Jurkat, Clone E6-1 (cell line): ENCODE measurements at regions not wholly inside any gene's neighbourhood (a gene's known extent, or its start where the extent isn't known, plus 50 kb on each side); places are given as distances from the start of the nearest gene placed in this dataset.

ENCODE experiments used
- DNase-seq: peaks from one replicate; pipeline ENCODE4 v3.0.0-alpha.2; 2011; ENCODE audit warnings: low read depth, low spot score
- H3K4me3 ChIP-seq: 2 replicates; pipeline ENCODE4 v1.5.1; 2011; ENCODE audit warnings: mild to moderate bottlenecking, low read length, control low read depth, moderate library complexity

DNA sequence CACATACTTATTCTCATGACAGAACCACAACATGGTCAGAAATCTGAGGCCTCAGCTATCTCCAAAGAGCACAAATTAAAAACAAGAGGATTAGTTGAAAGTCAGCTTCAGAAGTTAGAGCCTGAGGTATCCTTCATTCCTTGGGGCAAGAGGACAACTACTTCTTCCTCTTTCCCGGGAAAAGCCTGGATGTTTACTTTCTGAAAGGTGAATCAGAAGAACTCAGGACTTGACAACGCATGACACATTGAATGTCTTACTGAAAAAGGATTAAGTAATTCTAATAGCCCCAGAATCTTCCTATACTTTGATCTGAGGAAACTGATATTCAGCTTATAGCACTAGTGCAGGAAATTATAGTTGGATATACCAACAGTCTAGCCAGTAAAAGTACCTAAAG, 573.2 kb downstream of the METTL4 start:
- DNase-seq = no peak
- H3K4me3 ChIP-seq = no peak overlapping the region

DNA sequence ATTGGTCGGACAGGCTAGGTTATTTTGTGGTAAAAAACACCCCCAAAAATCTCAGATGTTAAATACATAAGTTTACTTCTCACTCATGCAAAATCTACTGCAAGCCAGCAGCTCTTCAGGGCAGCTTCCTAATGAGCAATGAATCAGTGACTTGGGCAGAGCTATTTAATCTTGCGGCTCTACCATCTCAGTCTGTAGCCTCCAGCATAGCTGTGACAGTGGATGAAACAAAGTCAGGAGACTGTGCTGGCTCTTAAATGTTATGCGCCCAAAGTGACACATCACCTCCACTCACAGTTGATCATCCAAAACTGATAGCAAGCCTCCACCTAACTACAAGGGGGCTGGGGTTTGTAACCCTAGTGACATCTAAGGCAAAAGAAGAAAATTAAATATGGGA, 571.9 kb downstream of the METTL4 start:
- DNase-seq = no peak
- no peak overlapping the region for H3K4me3 ChIP-seq

DNA sequence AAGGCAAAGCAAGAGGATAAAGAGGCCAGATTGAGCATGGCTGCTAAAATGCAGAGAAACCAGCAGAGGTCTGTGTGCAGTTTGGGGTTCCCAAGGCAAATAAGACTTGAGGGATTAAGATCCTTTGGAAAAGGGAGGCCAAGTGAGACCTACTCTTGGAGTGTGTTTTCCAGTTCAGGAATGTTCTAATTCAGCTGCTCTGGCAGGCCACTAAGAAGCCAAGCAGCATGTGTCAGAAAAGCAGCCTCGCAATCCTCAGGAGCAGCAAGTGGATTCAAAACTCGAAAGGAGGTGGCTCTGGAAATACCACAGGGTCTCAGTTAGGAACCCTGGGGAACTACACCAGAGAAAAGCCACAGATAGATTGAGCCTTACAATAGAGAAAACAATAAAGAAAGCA, 569.2 kb downstream of the METTL4 start:
- DNase-seq = no peak

DNA sequence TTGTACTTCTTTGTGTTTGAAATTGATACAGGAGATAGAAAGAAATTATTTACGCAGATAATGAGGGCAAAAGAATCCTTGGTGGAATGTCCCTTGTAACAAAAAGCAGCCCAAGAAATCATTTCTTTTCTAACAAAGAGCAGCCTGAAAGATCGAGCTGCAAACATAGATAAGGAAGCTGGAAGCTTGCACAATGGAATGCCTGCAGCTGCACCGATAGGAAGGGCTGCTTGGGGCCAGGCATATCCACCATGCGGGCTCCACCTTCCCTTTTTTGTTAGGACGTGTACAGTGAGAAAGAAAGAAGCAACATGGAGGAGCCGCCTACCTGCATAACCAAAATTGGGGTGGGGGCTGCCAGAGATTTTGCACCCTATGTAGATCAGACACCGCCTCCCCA, 568.7 kb downstream of the METTL4 start:
- H3K4me3 ChIP-seq = no peak overlapping the region
- no peak for DNase-seq

More for the DNA sequence above, 569.2 kb downstream of the METTL4 start:
- no peak overlapping the region for H3K4me3 ChIP-seq

DNA sequence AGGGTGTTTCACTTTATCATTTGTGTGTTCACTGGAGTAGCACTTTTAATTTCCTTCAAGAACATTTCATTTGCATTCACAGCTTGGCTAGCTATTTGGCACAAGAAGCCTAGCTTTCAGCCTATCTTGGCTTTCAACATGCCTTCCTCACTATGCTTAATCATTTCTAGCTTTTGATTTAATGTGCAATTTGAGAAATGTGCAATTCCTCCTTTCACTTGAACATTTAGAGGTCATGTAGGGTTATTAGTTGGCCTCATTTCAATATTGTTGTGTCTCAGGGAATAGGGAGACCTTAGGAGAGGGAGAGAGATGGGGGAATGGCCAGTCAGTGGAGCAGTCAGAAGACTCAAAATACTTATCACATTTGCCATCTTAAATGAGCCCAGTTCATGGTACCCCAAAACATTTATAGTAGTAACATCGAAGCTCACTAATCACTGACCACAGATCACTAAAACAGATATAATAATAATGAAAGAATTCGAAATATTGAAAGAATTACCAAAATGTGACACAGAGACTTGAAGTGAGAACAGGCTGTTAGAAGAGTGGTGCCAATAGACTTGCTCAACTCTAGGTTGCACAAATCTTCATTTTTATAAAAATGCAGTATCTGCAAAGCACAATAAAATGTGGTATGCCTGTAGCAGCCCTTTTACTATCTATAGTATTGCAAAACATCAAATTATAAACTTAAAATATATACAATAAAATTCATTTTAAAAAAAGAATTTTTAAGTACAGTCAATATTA, 561.2 kb downstream of the METTL4 start:
- no peak overlapping the region for H3K4me3 ChIP-seq
- DNase-seq = no peak

DNA sequence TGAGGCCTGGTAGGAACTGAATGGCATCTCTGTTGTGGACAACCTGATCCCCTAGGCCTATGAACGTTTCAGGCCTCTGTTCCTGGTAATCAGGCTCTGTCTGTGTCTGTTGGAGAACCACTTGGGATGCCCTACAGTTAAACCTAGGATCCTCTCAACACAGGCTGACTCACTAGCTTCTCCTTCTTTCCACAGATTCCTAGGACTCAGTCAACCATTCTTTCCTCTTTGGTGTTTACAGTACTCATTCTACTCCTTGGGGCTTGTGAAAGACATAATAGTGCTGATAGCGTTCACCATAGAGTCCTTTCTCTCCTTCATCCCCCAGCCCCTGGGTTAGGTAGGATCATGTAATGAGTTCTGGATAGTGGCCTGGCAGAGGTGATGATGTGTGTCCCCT, 544.3 kb downstream of the METTL4 start:
- no peak overlapping the region for H3K4me3 ChIP-seq
- DNase-seq = no peak

DNA sequence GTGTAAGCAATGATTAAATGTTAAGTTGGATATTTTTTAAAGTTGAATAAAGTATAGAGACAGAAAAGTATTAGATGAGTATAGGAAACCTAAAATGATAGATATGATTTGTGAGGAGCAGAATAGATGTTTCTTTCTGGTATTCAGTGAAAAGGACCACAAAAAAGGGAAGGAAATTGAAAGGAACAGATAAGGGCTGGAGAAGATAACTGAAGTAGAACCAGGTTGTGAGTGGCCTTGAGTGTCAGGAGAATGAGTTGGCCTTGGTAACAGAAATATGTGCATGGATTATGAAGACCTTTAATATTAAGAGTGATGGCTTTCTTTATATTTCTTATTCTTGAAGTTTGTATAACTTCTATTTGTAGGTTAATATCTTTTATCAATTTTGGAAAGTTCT, 543.5 kb downstream of the METTL4 start:
- no peak for DNase-seq
- H3K4me3 ChIP-seq = no peak overlapping the region

DNA sequence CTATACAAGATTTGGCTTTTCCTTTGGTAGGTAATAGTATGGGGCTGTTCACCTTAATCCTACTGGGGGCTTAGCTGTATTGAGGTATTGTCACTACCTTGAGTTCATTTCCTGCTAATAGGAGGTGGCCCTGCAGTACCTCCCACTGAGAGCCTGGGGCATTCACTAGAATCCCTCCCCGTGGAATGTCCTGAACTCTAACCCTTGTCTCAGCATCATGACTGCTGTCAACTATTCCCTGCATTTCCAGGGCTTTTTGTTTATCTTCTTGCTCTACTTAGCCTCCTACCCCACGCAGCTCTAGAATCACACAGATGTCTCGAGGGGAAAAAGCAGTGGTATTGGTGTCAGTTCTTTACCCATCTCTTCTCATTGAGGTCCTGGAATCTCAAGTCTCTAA, 542.3 kb downstream of the METTL4 start:
- no peak for DNase-seq
- H3K4me3 ChIP-seq = no peak overlapping the region

DNA sequence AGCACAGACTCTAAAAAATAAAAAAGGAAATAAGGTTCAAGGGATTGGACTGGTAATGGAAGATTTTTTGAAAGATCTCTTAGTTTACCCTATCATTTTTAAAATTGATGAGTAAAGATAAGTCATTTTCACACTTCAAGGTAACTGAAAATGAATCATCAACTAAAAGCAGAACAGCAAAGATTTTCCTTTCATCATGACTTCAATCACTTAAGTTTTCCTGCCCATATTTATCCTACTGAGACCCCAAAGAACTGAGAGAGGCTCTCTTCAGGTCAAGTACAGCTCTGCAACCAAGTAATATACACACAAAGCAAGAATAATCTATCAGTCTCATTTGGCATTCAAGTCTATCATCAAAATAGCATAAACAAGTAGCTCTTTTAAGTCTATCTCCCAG, 540.7 kb downstream of the METTL4 start:
- DNase-seq = no peak
- H3K4me3 ChIP-seq = no peak overlapping the region

DNA sequence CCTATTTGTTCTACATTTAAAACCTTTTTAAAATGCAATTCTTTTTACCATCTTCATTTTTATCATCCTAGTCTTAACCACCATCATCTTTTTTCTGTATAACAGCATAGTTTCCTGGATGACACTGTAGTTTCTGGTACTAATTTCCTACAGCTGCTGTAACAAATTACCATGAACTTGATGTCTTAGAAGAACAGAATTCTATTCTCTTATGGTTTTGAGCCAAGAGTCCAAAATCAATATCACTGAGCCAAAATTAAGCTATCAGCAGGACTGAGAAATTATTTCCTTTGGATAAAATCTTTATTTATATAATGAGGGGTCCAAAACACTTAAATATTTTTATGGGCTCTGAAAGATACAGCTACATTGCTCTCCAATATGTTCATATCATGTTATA, 539.3 kb downstream of the METTL4 start:
- no peak for DNase-seq
- no peak overlapping the region for H3K4me3 ChIP-seq

DNA sequence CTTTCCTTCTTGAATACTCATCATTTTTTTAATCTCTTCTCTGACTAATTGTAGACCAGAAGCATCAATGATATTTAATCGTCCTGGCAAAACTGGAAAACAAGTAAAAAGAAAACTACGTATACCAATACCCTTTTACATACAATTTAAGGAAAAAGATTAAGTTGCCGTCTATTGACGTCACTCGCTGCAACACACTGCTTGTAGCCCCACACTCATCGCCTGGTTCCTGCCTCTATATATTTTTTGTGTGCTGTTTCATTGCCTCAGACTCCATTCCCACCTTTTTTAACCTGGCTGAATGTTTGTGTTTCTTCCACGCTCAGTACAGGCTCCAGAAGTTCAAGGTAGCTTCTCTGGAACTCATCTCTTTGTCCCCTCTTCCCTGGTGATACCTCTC, 536.2 kb downstream of the METTL4 start:
- no peak overlapping the region for H3K4me3 ChIP-seq
- DNase-seq = no peak

DNA sequence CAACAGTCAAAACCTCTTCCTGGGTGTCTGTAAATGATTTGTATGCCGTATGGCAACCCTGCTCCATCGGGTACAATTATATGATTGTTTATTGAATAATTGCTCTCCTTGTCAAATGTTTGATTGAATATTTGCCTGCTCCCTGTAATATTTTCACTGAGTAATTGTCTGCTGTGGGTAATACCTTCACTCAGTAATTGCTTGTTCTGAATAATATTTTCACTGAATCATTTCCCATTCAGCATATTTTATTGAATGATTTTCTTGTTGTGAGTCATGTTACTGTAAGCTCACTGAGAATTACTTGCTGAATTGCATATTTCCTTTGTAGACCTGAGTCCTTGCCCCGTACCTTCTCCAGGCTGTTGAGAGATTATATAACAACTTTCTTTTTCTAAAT, 535.2 kb downstream of the METTL4 start:
- H3K4me3 ChIP-seq = no peak overlapping the region
- DNase-seq = no peak

DNA sequence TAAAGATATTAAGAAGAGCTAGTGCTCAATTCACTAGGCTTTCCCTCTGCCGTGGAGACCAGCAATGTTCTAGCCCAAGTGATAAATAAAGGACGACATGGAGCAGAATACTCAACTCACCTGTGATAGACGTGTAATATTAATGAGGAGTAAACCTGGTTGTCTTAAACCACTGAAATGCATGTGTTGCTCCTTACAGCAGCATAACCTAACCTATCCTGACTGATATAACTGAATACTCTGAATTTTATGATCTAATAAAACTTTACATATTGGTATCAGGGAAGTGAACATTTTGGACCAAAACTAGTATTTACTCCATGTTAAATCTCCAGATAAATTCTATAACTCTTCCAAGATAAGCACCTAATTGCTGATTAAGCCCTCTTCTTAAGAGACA, 531.0 kb downstream of the METTL4 start:
- no peak for DNase-seq
- H3K4me3 ChIP-seq = no peak overlapping the region

DNA sequence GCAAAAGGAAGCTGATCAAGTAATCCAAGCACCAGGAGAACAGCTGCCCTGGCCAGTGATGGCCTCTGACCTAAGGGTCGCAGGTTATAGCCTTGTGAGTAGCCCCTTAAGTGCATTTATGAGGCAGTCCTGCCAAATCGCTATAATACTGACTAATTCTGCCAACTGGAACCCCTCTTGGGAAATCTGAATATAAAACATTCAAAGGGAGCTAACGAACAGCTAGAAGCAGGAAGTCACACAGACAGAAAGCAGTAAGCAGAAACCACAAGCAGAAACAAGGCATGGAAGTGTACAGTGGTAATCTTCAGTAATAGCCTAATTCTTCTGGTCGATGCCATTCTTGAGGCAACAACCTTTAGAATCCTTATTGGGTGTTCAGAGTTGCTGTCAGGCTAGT, 521.3 kb downstream of the METTL4 start:
- peak; percentile 74 for DNase-seq
- H3K4me3 ChIP-seq = peak overlapping the region; percentile 6; the same call in 1 of the 2 replicates

DNA sequence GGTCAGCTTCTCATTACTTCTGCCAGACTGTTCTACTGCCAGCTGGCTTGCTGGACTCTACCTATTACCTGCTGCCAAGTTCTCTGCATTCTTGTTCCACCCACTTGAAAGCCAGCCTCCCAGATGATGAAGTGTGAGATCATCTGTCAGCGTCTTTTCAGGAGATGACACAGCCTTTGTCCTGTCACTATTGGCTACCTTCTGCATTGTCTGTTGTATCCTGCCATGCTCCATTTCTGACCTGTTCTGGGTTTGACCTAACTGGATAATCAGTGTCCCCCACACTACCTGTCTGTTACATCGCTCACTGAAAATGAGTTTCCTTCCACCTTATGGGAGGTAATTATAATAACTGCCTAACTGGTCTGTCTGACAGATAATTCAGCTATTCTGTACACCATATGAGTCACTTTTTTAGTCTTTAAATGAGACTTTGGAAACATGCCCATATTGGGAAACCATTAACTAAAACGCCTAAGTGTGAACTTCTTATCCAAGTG, 520.6 kb downstream of the METTL4 start:
- DNase-seq = no peak
- H3K4me3 ChIP-seq = no peak overlapping the region

DNA sequence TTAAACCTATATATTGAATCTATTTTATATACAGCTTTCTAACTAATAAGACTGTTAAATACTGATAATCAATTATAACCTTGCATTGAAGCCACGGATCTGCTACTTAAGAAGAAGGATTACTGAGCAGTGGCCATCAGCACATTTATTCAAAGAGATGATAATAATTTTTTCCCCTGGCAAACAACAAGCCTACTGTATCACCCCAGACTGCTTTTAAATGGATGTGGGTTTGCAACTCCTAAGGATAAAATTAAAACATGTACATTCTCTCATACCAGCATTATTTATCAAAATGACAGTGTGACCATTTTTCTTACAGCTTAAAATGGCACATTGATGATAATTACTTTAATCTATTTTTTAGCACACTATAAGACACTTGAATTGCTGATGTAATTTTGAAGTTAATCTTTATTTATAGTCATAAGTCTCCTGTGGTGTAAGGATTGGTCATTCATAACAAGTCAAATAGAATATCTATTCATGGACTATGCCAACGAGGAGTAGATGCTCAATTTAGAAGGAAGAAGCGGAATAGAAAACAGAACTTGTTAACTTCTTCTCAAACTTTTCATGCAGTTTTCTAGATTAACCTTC, 517.7 kb downstream of the METTL4 start:
- no peak for DNase-seq
- no peak overlapping the region for H3K4me3 ChIP-seq

DNA sequence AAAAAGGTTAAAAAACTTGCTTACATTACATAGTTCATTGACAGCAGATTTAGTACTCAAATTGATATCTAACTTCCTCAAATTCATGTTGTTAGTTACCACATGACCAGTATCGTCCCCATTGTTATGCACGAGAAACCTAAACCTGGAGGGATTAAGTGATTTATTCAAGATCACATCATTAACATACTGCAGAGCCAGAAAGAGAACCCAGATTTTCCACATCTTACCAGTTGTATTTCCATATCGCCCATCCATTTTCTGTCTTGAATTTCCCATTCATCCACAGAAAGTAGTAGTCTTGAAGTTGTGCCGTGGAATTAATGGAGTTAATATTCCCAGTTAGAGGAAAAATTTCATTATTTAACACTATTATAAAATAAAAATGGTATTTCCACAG, 512.0 kb downstream of the METTL4 start:
- H3K4me3 ChIP-seq = no peak overlapping the region
- DNase-seq = no peak

DNA sequence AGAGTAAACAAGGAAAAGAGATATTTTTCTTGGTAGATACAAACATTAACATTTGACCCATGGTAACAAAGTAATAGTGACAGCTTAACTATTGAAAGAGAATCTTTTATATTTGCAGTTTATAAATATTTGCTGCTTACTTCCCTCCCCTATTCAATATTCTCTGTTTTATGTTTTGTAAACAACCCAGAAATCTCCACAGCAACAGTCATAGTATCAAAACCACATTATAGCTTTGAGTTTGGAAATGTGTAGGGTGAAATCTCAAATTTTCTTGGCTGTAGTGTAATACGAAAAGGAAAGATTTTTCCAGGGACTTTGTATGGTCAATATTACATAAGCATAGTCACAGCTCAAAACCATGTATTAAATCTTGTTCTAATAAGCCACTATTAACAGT, 511.2 kb downstream of the METTL4 start:
- DNase-seq = no peak

DNA sequence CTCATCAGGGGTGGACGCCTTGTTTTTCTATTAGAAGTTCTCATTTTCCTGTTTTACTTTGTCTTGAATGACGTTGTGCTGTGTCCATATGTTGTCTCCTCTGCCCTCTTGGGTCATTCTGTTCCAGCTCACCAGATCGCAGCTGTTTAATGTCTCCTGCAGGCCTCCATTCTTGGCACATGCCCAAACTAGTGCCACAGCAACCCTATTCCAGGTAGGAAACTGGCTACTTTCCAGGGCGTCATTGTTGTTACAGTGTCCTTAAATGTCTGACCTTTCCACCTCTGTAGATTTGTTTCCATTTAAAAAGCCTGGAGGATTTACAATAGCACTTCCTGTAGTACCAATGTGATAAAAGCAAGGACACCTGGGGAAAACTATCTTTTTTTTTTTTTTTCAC, 500.7 kb downstream of the METTL4 start:
- DNase-seq = no peak
- H3K4me3 ChIP-seq = no peak overlapping the region

More for the DNA sequence above, 511.2 kb downstream of the METTL4 start:
- H3K4me3 ChIP-seq = no peak overlapping the region

DNA sequence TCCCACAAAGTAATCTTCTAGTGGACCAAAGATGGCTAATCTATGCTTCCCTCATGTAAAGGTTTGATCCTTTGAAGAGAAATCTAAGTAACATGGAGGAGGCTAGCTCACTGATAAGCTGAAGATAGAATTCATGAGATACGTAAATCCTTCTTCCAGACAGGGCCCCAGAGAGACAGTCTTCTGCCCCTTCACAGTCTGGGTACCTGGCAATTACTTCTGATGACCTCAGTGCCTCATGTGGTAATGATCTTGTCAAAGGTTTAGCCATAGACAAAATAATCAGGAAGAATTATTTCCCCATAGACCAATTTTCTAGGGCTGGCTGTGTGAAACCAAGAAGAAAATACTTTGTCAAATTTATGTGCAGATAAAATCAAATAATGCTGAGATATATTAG, 495.8 kb downstream of the METTL4 start:
- no peak for DNase-seq
- H3K4me3 ChIP-seq = no peak overlapping the region

DNA sequence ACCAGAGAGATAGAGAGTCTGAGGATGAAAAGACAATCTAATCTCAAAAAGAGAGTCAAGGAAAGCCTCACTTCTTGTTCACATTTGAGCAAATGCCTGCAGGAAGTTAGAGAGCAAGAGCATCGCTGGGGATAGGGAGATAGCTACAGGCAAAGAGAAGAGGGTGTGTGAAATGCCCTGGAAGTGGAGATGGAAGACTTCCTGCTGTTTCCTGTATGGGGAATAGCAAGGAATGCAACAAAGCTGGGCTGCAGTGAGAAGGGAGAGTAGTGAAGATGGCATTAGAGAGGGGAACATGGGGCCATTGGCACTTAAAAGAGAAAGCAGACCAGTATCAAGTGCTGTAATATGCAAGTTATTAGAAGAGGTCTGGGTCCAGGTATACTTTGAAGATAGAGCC, 488.6 kb downstream of the METTL4 start:
- H3K4me3 ChIP-seq = no peak overlapping the region

More for the DNA sequence above, 488.6 kb downstream of the METTL4 start:
- no peak for DNase-seq
